ENCODE measurements at regions not wholly inside any gene's neighbourhood (a gene's known extent, or its start where the extent isn't known, plus 50 kb on each side); places are given as distances from the start of the nearest gene placed in this dataset.
"Not testable (repeated sequence)": the region's sequence is repeated elsewhere in the genome, so short reads cannot be mapped to it uniquely, and the experiment has no call there.

- ATAC-seq (no peak), DNase-seq (no peak)
- Mint-ChIP-seq H3K36me3 (no peaks in the 10 kb centered on the region), H3K4me1 (peaks cover 16% of the 10 kb centered on the region), H3K9me3 (ENCODE audit: low read depth) (no peaks in the 10 kb centered on the region), H3K27me3 (peaks cover 3% of the 10 kb centered on the region), H3K4me3 (no peak overlapping the region), H3K27ac (no peak overlapping the region)
- CTCF ChIA-PET, result no interaction called here
These were observed 82.8 kb downstream of the IGLL1 start for GRCh38 chr22:23497016-23497885.

- Mint-ChIP-seq H3K36me3 (no peaks in the 10 kb centered on the region), H3K4me1 (peaks cover 16% of the 10 kb centered on the region), H3K9me3 (ENCODE audit: low read depth) (no peaks in the 10 kb centered on the region), H3K27me3 (peaks cover 3% of the 10 kb centered on the region), H3K4me3 (no peak overlapping the region), H3K27ac (no peak overlapping the region)
- ATAC-seq (no peak), DNase-seq (no peak)
- CTCF ChIA-PET, result no interaction called here
These were observed 83.7 kb downstream of the IGLL1 start for GRCh38 chr22:23496445-23496833.

DNA sequence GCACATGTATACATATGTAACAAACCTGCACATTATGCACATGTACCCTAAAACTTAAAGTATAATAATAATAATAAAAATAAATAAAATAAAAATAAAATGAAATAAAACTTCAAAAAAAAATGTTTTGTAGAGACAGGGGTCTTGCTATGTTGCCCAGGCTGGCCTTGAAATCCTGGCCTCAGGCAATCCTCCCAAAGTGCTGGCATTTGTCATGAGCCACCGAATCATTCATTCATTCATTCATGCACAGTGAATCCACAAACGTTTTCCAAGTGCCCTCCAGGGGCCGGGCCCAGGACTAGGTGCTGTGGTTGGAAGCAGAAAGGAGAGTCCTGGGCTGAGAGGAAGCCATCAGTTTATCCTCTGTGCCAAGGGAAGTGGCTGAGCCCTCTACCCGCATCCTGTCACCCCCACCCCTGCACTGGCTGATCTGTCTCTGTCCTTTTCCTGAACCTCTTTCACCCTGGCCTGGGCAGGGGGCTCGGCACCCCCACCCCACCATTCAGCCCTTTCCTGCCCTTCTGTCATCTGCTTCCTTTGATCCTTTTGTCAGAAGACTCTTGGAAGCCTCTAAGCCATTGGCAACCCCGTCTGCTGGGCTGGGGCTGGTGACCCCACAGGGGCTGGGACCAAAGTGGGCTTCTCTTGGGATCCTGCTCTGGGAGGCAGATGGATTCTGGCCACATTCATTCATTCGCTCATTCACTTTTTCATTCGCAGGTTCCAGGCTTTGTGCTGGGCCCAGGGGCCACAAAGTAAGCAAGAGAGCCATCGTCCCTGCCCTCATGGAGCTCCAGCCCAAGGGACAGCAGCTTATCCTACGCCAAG is 84.3 kb downstream of the IGLL1 start:
- no peaks in the 10 kb centered on the region for H3K9me3 Mint-ChIP-seq (ENCODE audit: low read depth)
- no peaks in the 10 kb centered on the region for H3K36me3 Mint-ChIP-seq
- DNase-seq (peak; percentile 57), ATAC-seq (peak; percentile 42)
- CTCF ChIA-PET, result no interaction called here
- no peak overlapping the region for H3K4me3 Mint-ChIP-seq
- peaks cover 16% of the 10 kb centered on the region for H3K4me1 Mint-ChIP-seq
- peak overlapping the region; percentile 66 for H3K27ac Mint-ChIP-seq
- H3K27me3 Mint-ChIP-seq, result peaks cover 5% of the 10 kb centered on the region

DNA sequence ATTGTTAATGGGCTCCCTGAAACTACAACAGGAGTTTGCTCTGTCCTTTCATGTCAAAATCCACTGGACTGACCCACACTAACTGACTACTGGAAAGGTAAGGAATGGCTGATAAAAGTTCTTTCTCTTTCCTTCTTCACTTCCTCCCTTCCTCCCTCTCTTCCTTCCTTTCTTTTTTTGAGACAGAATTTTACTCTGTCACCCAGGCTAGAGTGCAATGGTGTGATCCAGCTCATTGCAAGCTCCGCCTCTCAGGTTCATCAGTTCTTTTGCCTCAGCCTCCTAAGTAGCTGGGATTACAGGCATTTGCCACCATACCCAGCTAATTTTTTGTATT is 85.2 kb downstream of the IGLL1 start:
- Mint-ChIP-seq H3K4me3 (no peak overlapping the region), H3K4me1 (peaks cover 16% of the 10 kb centered on the region), H3K27me3 (peaks cover 6% of the 10 kb centered on the region), H3K36me3 (no peaks in the 10 kb centered on the region), H3K27ac (no peak overlapping the region), H3K9me3 (ENCODE audit: low read depth) (no peaks in the 10 kb centered on the region)
- ATAC-seq (no peak), DNase-seq (no peak)
- CTCF ChIA-PET, result no interaction called here

DNA sequence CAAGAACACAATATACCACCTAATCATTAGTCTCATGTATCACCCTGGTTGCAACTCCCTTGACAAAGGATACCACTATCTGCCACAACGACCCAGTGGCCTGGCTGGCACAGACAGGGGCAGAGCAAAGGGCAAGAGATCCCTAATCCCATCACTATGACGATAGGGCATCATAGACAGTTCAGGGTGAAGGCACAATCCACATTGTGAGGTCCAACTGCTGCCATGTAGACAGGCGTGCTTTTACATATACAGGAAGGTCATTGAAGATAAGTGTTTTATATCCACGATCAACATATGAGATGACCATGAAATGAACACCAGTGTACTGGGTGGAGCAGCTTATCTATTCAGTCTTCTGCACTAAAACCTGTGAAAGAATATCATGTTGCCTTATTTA is 94.6 kb downstream of the IGLL1 start:
- Mint-ChIP-seq H3K9me3 (ENCODE audit: low read depth) (peaks cover 2% of the 10 kb centered on the region), H3K27me3 (peaks cover 57% of the 10 kb centered on the region), H3K4me1 (no peaks in the 10 kb centered on the region), H3K36me3 (no peaks in the 10 kb centered on the region), H3K27ac (no peak overlapping the region), H3K4me3 (no peak overlapping the region)
- DNase-seq (peak; percentile 33), ATAC-seq (no peak)
- CTCF ChIA-PET, result no interaction called here

DNA sequence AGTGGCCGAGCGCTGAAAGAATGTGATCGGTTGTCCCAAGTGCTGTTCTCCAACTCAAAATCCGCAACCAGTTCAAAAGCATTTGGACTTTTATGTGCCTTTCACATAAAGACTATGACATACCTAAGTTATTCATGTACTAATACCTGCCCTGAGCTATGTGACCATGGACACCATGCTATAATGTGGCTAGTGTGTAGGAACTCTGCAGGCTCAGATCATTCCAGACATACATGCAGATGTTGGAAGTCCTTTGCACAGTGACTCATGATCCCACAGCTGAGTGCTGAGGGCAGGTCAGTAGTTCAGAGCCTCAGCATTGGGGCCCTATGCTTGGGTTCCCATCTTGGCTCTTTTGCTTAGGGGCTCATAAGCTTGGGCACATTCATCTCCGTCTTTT is 95.4 kb downstream of the IGLL1 start:
- Mint-ChIP-seq H3K36me3 (no peaks in the 10 kb centered on the region), H3K4me1 (no peaks in the 10 kb centered on the region), H3K9me3 (ENCODE audit: low read depth) (peaks cover 2% of the 10 kb centered on the region), H3K27ac (no peak overlapping the region), H3K4me3 (no peak overlapping the region), H3K27me3 (peaks cover 62% of the 10 kb centered on the region)
- no peak for ATAC-seq
- CTCF ChIA-PET, result no interaction called here
- DNase-seq, result peak; percentile 32

- H3K9me3 Mint-ChIP-seq (ENCODE audit: low read depth), result no peaks in the 10 kb centered on the region
- H3K4me1 Mint-ChIP-seq, result peaks cover 5% of the 10 kb centered on the region
- peaks cover 56% of the 10 kb centered on the region for H3K27me3 Mint-ChIP-seq
- no peak overlapping the region for H3K4me3 Mint-ChIP-seq
- no peak overlapping the region for H3K27ac Mint-ChIP-seq
- peak; percentile 11 for DNase-seq
- CTCF ChIA-PET, result no interaction called here
- ATAC-seq, result no peak
- no peaks in the 10 kb centered on the region for H3K36me3 Mint-ChIP-seq
These were observed 98.7 kb downstream of the IGLL1 start for GRCh38 chr22:23481369-23481768.

- Mint-ChIP-seq H3K4me1 (peaks cover 5% of the 10 kb centered on the region), H3K27ac (no peak overlapping the region), H3K36me3 (no peaks in the 10 kb centered on the region), H3K27me3 (peaks cover 57% of the 10 kb centered on the region), H3K9me3 (ENCODE audit: low read depth) (no peaks in the 10 kb centered on the region), H3K4me3 (no peak overlapping the region)
- ATAC-seq (no peak), DNase-seq (no peak)
- CTCF ChIA-PET, result no interaction called here
These were observed 101.9 kb downstream of the IGLL1 start for GRCh38 chr22:23478175-23478574.

DNA sequence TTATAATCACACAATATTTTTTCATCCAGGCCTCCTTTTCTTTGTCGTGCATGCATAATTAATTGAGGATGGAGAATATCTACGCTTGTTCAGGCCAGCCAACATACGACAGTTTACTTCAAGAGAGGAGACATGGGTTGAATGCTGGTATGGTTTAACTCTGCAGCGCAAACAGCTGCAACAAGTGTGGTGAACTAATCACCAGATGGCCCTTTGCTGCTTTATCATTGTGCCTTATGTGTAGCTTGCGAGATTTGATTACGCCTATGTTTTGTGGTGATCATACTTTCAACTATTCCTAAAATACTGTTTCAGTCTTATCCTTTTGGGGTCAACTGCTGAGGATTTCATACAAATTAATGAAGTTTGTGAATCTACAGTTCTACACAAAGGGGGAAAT is 105.6 kb downstream of the IGLL1 start:
- DNase-seq; ATAC-seq; CTCF ChIA-PET; H3K36me3 Mint-ChIP-seq; H3K9me3 Mint-ChIP-seq (ENCODE audit: low read depth); H3K4me1 Mint-ChIP-seq; H3K27ac Mint-ChIP-seq; H3K4me3 Mint-ChIP-seq: not testable (repeated sequence)
- H3K27me3 Mint-ChIP-seq, result peaks cover 32% of the 10 kb centered on the region

DNA sequence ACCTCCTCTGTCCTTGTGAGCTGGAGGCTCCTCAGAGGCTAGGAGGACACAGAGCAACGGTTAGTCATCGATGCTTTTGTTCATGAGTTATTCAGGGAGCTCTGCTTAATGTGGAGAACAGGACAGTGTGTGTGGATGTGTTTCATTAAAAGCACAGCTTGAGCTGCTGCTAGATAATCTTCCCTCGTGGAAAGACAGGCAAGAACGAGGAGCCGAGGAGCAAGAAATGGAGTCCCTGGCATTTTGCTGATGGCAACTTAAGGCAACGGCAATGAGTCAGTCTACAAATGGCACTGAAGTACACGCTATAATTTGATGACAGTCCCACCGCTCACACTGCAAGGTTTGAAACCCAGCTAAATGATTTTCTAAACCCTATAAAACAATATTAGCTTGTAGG is 106.2 kb downstream of the IGLL1 start:
- peak; percentile 11 for DNase-seq
- Mint-ChIP-seq H3K4me1 (peaks cover 5% of the 10 kb centered on the region), H3K9me3 (ENCODE audit: low read depth) (no peaks in the 10 kb centered on the region), H3K4me3 (no peak overlapping the region), H3K27ac (no peak overlapping the region), H3K36me3 (no peaks in the 10 kb centered on the region), H3K27me3 (peaks cover 30% of the 10 kb centered on the region)
- CTCF ChIA-PET, result no interaction called here
- ATAC-seq, result no peak

DNA sequence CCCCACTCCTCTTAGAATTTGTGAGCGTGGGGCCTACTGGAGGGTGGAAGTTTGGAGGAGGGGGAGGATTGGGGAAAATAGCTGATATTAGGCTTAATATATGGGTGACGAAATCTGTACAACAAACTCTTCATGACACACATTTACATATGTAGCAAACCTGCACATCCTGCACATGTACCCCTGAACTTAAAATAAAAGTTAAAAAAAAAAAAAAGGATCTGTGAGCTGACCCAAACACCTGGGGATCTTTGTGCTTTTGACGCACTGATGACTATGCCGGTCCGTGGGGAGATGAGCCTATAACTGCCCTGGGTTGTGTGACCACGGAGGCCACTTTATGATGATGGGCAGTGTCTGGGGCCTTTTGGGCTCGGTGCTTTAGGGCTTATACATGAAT is 107.7 kb downstream of the IGLL1 start:
- CTCF ChIA-PET, DNase-seq: not testable (repeated sequence)

DNA sequence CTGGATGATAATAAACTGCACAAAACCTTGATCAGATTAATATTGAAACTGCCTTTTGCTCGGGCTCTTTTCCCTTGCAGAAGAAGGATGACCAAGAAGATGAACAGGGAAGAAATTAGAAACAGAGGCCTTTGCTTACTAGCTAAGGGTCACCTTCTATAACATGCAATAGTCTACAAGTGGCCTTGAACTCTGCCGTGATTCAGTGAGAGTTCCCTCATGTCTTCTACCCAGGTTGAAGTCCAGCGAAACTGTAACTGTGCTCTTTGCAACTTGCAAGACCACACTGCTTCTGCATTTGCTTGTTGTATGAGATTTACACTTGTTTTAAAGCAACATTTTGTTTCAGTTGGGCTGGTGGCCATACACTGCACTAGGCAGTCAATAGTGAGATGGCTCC is 108.4 kb downstream of the IGLL1 start:
- DNase-seq, result peak; percentile 23
- no peak for ATAC-seq
- Mint-ChIP-seq H3K36me3 (no peaks in the 10 kb centered on the region), H3K4me1 (no peaks in the 10 kb centered on the region), H3K9me3 (ENCODE audit: low read depth) (no peaks in the 10 kb centered on the region), H3K4me3 (no peak overlapping the region), H3K27me3 (peaks cover 23% of the 10 kb centered on the region), H3K27ac (no peak overlapping the region)
- CTCF ChIA-PET, result no interaction called here

More for the DNA sequence above, 107.7 kb downstream of the IGLL1 start:
- not testable (repeated sequence) for H3K36me3 Mint-ChIP-seq; H3K9me3 Mint-ChIP-seq (ENCODE audit: low read depth); H3K4me1 Mint-ChIP-seq; ATAC-seq; H3K4me3 Mint-ChIP-seq; H3K27ac Mint-ChIP-seq
- H3K27me3 Mint-ChIP-seq, result peaks cover 21% of the 10 kb centered on the region

DNA sequence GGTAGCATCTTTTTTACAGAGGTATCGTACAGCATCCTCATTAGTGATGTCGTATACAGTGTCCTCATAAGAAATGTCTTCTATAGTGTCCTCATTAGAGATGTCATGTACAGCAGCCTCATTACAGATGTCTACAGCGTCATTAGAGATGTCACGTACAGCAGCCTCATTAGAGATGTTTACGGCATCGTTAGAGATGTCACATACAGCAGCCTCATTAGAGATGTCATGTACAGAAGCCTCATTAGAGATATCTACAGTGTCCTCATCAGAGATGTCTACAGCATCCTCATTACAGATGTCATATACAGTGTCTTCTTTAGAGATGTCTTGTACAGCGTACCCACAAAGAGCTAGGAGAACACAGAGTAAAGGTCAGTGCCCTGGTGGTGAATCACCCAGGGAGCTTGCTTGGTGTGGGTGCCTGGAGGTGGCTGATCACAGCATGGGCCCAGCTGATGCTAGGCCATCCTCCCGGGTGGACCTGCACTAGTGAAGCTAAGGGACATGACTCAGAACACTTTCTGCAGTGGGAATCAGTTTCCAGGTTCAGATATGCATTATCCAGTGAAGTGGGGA is 109.2 kb downstream of the IGLL1 start:
- no peak overlapping the region for H3K4me3 Mint-ChIP-seq
- CTCF ChIA-PET, result no interaction called here
- H3K9me3 Mint-ChIP-seq (ENCODE audit: low read depth), result no peaks in the 10 kb centered on the region
- no peak overlapping the region for H3K27ac Mint-ChIP-seq
- peaks cover 30% of the 10 kb centered on the region for H3K27me3 Mint-ChIP-seq
- peak; percentile 35 for DNase-seq
- H3K4me1 Mint-ChIP-seq, result no peaks in the 10 kb centered on the region
- ATAC-seq, result no peak
- no peaks in the 10 kb centered on the region for H3K36me3 Mint-ChIP-seq
